OCI-LY3 (cell line): ENCODE measurements at regions not wholly inside any gene's neighbourhood (a gene's known extent, or its start where the extent isn't known, plus 50 kb on each side); places are given as distances from the start of the nearest gene placed in this dataset.

Experiments used
- CTCF ChIP-seq: fragments of 200-600, 300-600 bp; sonication (generic); IDR thresholded peaks from 2 replicates; pipeline ENCODE4 v1.5.1; 2014; ENCODE audit warnings: antibody characterized with exemption, low read length, low read depth
- EZH2phosphoT487 ChIP-seq: fragments of 200-600 bp; shearing (Covaris generic); IDR thresholded peaks from 2 replicates; pipeline ENCODE4 v1.6.1; 2018; ENCODE audit warnings: antibody characterized with exemption, mixed run types, low read depth

- TF ChIP-seq CTCF: no peak
- TF ChIP-seq EZH2phosphoT487: no peak
Observed at GRCh38 chr11:111101881-111102280, 143.6 kb upstream of the POU2AF2 start.
